GM23338 (cell line): ENCODE measurements at regions not wholly inside any gene's neighbourhood (a gene's known extent, or its start where the extent isn't known, plus 50 kb on each side); places are given as distances from the start of the nearest gene placed in this dataset.

ENCODE experiments used
- EZH2 ChIP-seq: fragments of 200-600 bp; sonication (generic); IDR thresholded peaks from one replicate; pipeline ENCODE4 v1.8.0; 2017; ENCODE audit warnings: antibody characterized with exemption, mild to moderate bottlenecking, low read depth; ENCODE audit not compliant: unreplicated experiment
- EZH2phosphoT487 ChIP-seq: fragments of 200-600 bp; sonication (generic); IDR thresholded peaks from one replicate; pipeline ENCODE4 v1.8.1; 2018; ENCODE audit warnings: antibody characterized with exemption; ENCODE audit not compliant: unreplicated experiment
- POLR2AphosphoS5 ChIP-seq: IDR thresholded peaks from 2 replicates; pipeline ENCODE4 v1.6.1; 2016; ENCODE audit warnings: antibody characterized with exemption, low read depth
- ZNF331 ChIP-seq: fragments of 250-450 bp; sonication (Bioruptor Pico); IDR thresholded peaks from 2 replicates; pipeline ENCODE4 v1.5.0; 2020; ENCODE audit warnings: low read depth, mild to moderate bottlenecking, moderate library complexity
- TF ChIP-seq, protein P1 (sequence below), 2 experiments: fragments of 200-600 bp in 1 of 2; sonication (generic) in 1 of 2; conservative IDR thresholded peaks; 2 replicates each; pipeline versions ENCODE4 v1.5.1 to v1.6.1; 2016 to 2017; ENCODE audit warnings: antibody characterized with exemption in 2 of 2, low read depth in 2 of 2, mild to moderate bottlenecking in 2 of 2, moderate library complexity in 1 of 2

DNA sequence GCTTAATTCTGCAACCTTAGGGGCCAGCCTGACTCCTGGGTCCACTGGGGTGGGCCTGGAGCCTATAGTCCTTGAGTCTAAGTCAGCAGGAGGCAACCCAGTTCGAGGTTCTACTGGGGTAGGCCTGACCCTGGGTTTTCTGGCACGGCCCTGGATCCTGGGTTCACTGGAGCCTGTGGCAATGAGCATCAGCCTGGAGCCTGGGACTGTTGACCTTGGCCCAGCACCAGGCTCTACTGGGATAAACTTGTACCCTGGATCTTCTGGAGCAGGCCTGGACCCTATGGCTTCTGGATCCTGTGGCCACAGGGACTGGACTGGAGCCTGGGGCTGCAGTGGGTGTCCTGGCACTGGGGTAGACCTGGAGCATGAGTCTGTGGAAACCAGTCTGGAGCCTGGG lies 874.3 kb upstream of the INTU start:
- TF ChIP-seq, protein P1, sequence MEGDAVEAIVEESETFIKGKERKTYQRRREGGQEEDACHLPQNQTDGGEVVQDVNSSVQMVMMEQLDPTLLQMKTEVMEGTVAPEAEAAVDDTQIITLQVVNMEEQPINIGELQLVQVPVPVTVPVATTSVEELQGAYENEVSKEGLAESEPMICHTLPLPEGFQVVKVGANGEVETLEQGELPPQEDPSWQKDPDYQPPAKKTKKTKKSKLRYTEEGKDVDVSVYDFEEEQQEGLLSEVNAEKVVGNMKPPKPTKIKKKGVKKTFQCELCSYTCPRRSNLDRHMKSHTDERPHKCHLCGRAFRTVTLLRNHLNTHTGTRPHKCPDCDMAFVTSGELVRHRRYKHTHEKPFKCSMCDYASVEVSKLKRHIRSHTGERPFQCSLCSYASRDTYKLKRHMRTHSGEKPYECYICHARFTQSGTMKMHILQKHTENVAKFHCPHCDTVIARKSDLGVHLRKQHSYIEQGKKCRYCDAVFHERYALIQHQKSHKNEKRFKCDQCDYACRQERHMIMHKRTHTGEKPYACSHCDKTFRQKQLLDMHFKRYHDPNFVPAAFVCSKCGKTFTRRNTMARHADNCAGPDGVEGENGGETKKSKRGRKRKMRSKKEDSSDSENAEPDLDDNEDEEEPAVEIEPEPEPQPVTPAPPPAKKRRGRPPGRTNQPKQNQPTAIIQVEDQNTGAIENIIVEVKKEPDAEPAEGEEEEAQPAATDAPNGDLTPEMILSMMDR (conservative IDR thresholded peaks at IDR 0.05; ENCODE audit: low read depth in 2 of 2) = no peak
- TF ChIP-seq POLR2AphosphoS5 = no peak
- TF ChIP-seq EZH2phosphoT487 = no peak
- no peak for TF ChIP-seq ZNF331 (CRISPR knock-in tag)
- no peak for TF ChIP-seq EZH2
